ENCODE measurements at regions not wholly inside any gene's neighbourhood (a gene's known extent, or its start where the extent isn't known, plus 50 kb on each side); places are given as distances from the start of the nearest gene placed in this dataset.
"Not testable (repeated sequence)": the region's sequence is repeated elsewhere in the genome, so short reads cannot be mapped to it uniquely, and the experiment has no call there.

- H3K4me3 ChIP-seq (ENCODE audit: low read length); H3K9me3 ChIP-seq (ENCODE audit: control insufficient read depth, low read length); H3K4me1 ChIP-seq (ENCODE audit: control insufficient read depth, insufficient read depth, low read length); H3K9ac ChIP-seq (ENCODE audit: low read length); H3K27me3 ChIP-seq (ENCODE audit: control insufficient read depth, insufficient read depth, low read length); H3K36me3 ChIP-seq (ENCODE audit: control insufficient read depth, insufficient read depth, low read length): not testable (repeated sequence)
Observed at GRCh38 chr2:132265595-132265994, 103.8 kb upstream of the ANKRD30BL start.

- Histone ChIP-seq H3K4me3 (ENCODE audit: low read length) (no peak overlapping the region), H3K4me1 (ENCODE audit: control insufficient read depth, insufficient read depth, low read length) (peaks cover 10% of the 10 kb centered on the region), H3K9ac (ENCODE audit: low read length) (no peak overlapping the region), H3K36me3 (ENCODE audit: control insufficient read depth, insufficient read depth, low read length) (no peaks in the 10 kb centered on the region), H3K27me3 (ENCODE audit: control insufficient read depth, insufficient read depth, low read length) (peaks cover 5% of the 10 kb centered on the region), H3K9me3 (ENCODE audit: control insufficient read depth, low read length) (no peaks in the 10 kb centered on the region)
Observed at GRCh38 chr2:132267105-132267497, 105.3 kb upstream of the ANKRD30BL start.

GRCh38 chr2:132267498-132268283 is 105.9 kb upstream of the ANKRD30BL start:
- not testable (repeated sequence) for H3K36me3 ChIP-seq (ENCODE audit: control insufficient read depth, insufficient read depth, low read length); H3K27me3 ChIP-seq (ENCODE audit: control insufficient read depth, insufficient read depth, low read length); H3K4me3 ChIP-seq (ENCODE audit: low read length); H3K9me3 ChIP-seq (ENCODE audit: control insufficient read depth, low read length); H3K4me1 ChIP-seq (ENCODE audit: control insufficient read depth, insufficient read depth, low read length)
- peak overlapping the region; percentile 11 for H3K9ac ChIP-seq (ENCODE audit: low read length)

GRCh38 chr2:132268284-132268976 is 106.7 kb upstream of the ANKRD30BL start:
- not testable (repeated sequence) for H3K4me3 ChIP-seq (ENCODE audit: low read length); H3K36me3 ChIP-seq (ENCODE audit: control insufficient read depth, insufficient read depth, low read length); H3K9ac ChIP-seq (ENCODE audit: low read length); H3K9me3 ChIP-seq (ENCODE audit: control insufficient read depth, low read length); H3K27me3 ChIP-seq (ENCODE audit: control insufficient read depth, insufficient read depth, low read length); H3K4me1 ChIP-seq (ENCODE audit: control insufficient read depth, insufficient read depth, low read length)

GRCh38 chr2:132268977-132269523 is 107.3 kb upstream of the ANKRD30BL start:
- Histone ChIP-seq H3K4me1 (ENCODE audit: control insufficient read depth, insufficient read depth, low read length) (peaks cover 10% of the 10 kb centered on the region), H3K9me3 (ENCODE audit: control insufficient read depth, low read length) (no peaks in the 10 kb centered on the region), H3K9ac (ENCODE audit: low read length) (no peak overlapping the region), H3K36me3 (ENCODE audit: control insufficient read depth, insufficient read depth, low read length) (no peaks in the 10 kb centered on the region), H3K4me3 (ENCODE audit: low read length) (no peak overlapping the region), H3K27me3 (ENCODE audit: control insufficient read depth, insufficient read depth, low read length) (peaks cover 5% of the 10 kb centered on the region)

GRCh38 chr2:132270255-132270654 is 108.5 kb upstream of the ANKRD30BL start:
- H3K9me3 ChIP-seq (ENCODE audit: control insufficient read depth, low read length) = no peaks in the 10 kb centered on the region
- no peaks in the 10 kb centered on the region for H3K36me3 ChIP-seq (ENCODE audit: control insufficient read depth, insufficient read depth, low read length)
- H3K4me1 ChIP-seq (ENCODE audit: control insufficient read depth, insufficient read depth, low read length) = peaks cover 10% of the 10 kb centered on the region
- no peak overlapping the region for H3K9ac ChIP-seq (ENCODE audit: low read length)
- peaks cover 5% of the 10 kb centered on the region for H3K27me3 ChIP-seq (ENCODE audit: control insufficient read depth, insufficient read depth, low read length)
- no peak overlapping the region for H3K4me3 ChIP-seq (ENCODE audit: low read length)

- no peaks in the 10 kb centered on the region for H3K9me3 ChIP-seq (ENCODE audit: control insufficient read depth, low read length)
- H3K27me3 ChIP-seq (ENCODE audit: control insufficient read depth, insufficient read depth, low read length) = peaks cover 5% of the 10 kb centered on the region
- H3K9ac ChIP-seq (ENCODE audit: low read length) = no peak overlapping the region
- peaks cover 10% of the 10 kb centered on the region for H3K4me1 ChIP-seq (ENCODE audit: control insufficient read depth, insufficient read depth, low read length)
- H3K4me3 ChIP-seq (ENCODE audit: low read length) = no peak overlapping the region
- no peaks in the 10 kb centered on the region for H3K36me3 ChIP-seq (ENCODE audit: control insufficient read depth, insufficient read depth, low read length)
Observed at GRCh38 chr2:132270981-132271546, 109.3 kb upstream of the ANKRD30BL start.

- not testable (repeated sequence) for H3K27me3 ChIP-seq (ENCODE audit: control insufficient read depth, insufficient read depth, low read length); H3K9ac ChIP-seq (ENCODE audit: low read length); H3K4me3 ChIP-seq (ENCODE audit: low read length); H3K9me3 ChIP-seq (ENCODE audit: control insufficient read depth, low read length); H3K4me1 ChIP-seq (ENCODE audit: control insufficient read depth, insufficient read depth, low read length); H3K36me3 ChIP-seq (ENCODE audit: control insufficient read depth, insufficient read depth, low read length)
Observed at GRCh38 chr2:132271794-132272193, 110.0 kb upstream of the ANKRD30BL start.

GRCh38 chr2:132272713-132273112 is 111.0 kb upstream of the ANKRD30BL start:
- H3K9ac ChIP-seq (ENCODE audit: low read length) = no peak overlapping the region
- no peaks in the 10 kb centered on the region for H3K9me3 ChIP-seq (ENCODE audit: control insufficient read depth, low read length)
- H3K4me3 ChIP-seq (ENCODE audit: low read length) = no peak overlapping the region
- peaks cover 2% of the 10 kb centered on the region for H3K4me1 ChIP-seq (ENCODE audit: control insufficient read depth, insufficient read depth, low read length)
- peaks cover 5% of the 10 kb centered on the region for H3K27me3 ChIP-seq (ENCODE audit: control insufficient read depth, insufficient read depth, low read length)
- H3K36me3 ChIP-seq (ENCODE audit: control insufficient read depth, insufficient read depth, low read length) = no peaks in the 10 kb centered on the region

- not testable (repeated sequence) for H3K36me3 ChIP-seq (ENCODE audit: control insufficient read depth, insufficient read depth, low read length); H3K4me3 ChIP-seq (ENCODE audit: low read length); H3K27me3 ChIP-seq (ENCODE audit: control insufficient read depth, insufficient read depth, low read length); H3K9me3 ChIP-seq (ENCODE audit: control insufficient read depth, low read length); H3K9ac ChIP-seq (ENCODE audit: low read length); H3K4me1 ChIP-seq (ENCODE audit: control insufficient read depth, insufficient read depth, low read length)
Observed at GRCh38 chr2:132273585-132273984, 111.8 kb upstream of the ANKRD30BL start.

- peaks cover 5% of the 10 kb centered on the region for H3K27me3 ChIP-seq (ENCODE audit: control insufficient read depth, insufficient read depth, low read length)
- H3K4me3 ChIP-seq (ENCODE audit: low read length) = no peak overlapping the region
- H3K9ac ChIP-seq (ENCODE audit: low read length) = no peak overlapping the region
- H3K36me3 ChIP-seq (ENCODE audit: control insufficient read depth, insufficient read depth, low read length) = no peaks in the 10 kb centered on the region
- no peaks in the 10 kb centered on the region for H3K9me3 ChIP-seq (ENCODE audit: control insufficient read depth, low read length)
- no peaks in the 10 kb centered on the region for H3K4me1 ChIP-seq (ENCODE audit: control insufficient read depth, insufficient read depth, low read length)
Observed at GRCh38 chr2:132274000-132274399, 112.2 kb upstream of the ANKRD30BL start.

GRCh38 chr2:132275396-132275795 is 113.6 kb upstream of the ANKRD30BL start:
- H3K9me3 ChIP-seq (ENCODE audit: control insufficient read depth, low read length) = no peaks in the 10 kb centered on the region
- H3K9ac ChIP-seq (ENCODE audit: low read length) = no peak overlapping the region
- peaks cover 1% of the 10 kb centered on the region for H3K27me3 ChIP-seq (ENCODE audit: control insufficient read depth, insufficient read depth, low read length)
- H3K4me3 ChIP-seq (ENCODE audit: low read length) = no peak overlapping the region
- H3K36me3 ChIP-seq (ENCODE audit: control insufficient read depth, insufficient read depth, low read length) = no peaks in the 10 kb centered on the region
- H3K4me1 ChIP-seq (ENCODE audit: control insufficient read depth, insufficient read depth, low read length) = no peaks in the 10 kb centered on the region
